Fibroblast of mammary gland (primary cell): ENCODE measurements at regions not wholly inside any gene's neighbourhood (a gene's known extent, or its start where the extent isn't known, plus 50 kb on each side); places are given as distances from the start of the nearest gene placed in this dataset.

Experiments
- DNase-seq: peaks from one replicate; pipeline ENCODE4 v3.0.0-alpha.2; 2010; ENCODE audit warnings: low read depth
- H3K4me3 ChIP-seq: 2 replicates; pipeline ENCODE4 v1.5.1; 2011; ENCODE audit warnings: low read depth, mild to moderate bottlenecking, low read length, moderate library complexity; ENCODE audit not compliant: control insufficient read depth
- CTCF ChIP-seq: conservative IDR thresholded peaks from 2 replicates; pipeline ENCODE4 v1.5.1; 2011; ENCODE audit warnings: low read depth, low read length, inconsistent platforms; ENCODE audit not compliant: control insufficient read depth, insufficient read depth

GRCh38 chr20:57968120-57968519 is 258.3 kb upstream of the PMEPA1 start:
- H3K4me3 ChIP-seq: no peak overlapping the region
- DNase-seq: no peak
- TF ChIP-seq CTCF: no peak

- H3K4me3 ChIP-seq: no peak overlapping the region
- no peak for TF ChIP-seq CTCF
- no peak for DNase-seq
Measured at GRCh38 chr20:57967364-57967763, 257.5 kb upstream of the PMEPA1 start.

- TF ChIP-seq CTCF: no peak
Measured at GRCh38 chr20:57966620-57967019, 256.8 kb upstream of the PMEPA1 start.

GRCh38 chr20:57965441-57965840 is 255.6 kb upstream of the PMEPA1 start:
- H3K4me3 ChIP-seq: no peak overlapping the region
- no peak for DNase-seq
- TF ChIP-seq CTCF: no peak

More at GRCh38 chr20:57966620-57967019, 256.8 kb upstream of the PMEPA1 start:
- DNase-seq: no peak
- no peak overlapping the region for H3K4me3 ChIP-seq

GRCh38 chr20:57964011-57964862 is 254.4 kb upstream of the PMEPA1 start:
- no peak for TF ChIP-seq CTCF
- DNase-seq: peak; percentile 3
- H3K4me3 ChIP-seq: no peak overlapping the region

GRCh38 chr20:57960803-57961575 is 251.2 kb upstream of the PMEPA1 start:
- no peak overlapping the region for H3K4me3 ChIP-seq
- TF ChIP-seq CTCF: no peak

More at GRCh38 chr20:57960803-57961575, 251.2 kb upstream of the PMEPA1 start:
- DNase-seq: no peak
